ENCODE measurements at regions not wholly inside any gene's neighbourhood (a gene's known extent, or its start where the extent isn't known, plus 50 kb on each side); places are given as distances from the start of the nearest gene placed in this dataset.

GRCh38 chr11:98566978-98567377 lies 453.8 kb upstream of the CNTN5 start:
- TF ChIP-seq CTCF (conservative IDR thresholded peaks at IDR 0.05), result no peak
- H3K27ac ChIP-seq, result no peak overlapping the region

DNA sequence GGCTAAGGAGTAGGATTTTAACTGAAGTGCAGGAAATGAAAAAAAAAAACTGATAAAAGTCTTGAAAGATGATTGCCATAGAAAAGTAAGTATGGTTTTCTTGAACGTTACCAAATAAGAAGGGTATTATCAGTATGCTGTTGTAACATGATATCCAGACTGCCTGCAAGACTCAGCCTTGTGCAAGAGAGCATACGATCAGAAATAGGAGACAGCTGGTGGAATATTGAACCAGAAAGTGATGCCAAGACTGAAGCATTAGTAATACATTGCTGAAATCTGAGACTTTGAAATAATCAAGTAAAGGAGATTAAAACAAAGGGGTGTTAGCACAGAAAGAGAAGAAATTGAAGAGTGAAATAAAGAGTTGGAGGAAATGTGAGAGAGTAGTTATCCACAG lies 452.7 kb upstream of the CNTN5 start:
- no peak overlapping the region for H3K27ac ChIP-seq
- no peak for TF ChIP-seq CTCF (conservative IDR thresholded peaks at IDR 0.05)

DNA sequence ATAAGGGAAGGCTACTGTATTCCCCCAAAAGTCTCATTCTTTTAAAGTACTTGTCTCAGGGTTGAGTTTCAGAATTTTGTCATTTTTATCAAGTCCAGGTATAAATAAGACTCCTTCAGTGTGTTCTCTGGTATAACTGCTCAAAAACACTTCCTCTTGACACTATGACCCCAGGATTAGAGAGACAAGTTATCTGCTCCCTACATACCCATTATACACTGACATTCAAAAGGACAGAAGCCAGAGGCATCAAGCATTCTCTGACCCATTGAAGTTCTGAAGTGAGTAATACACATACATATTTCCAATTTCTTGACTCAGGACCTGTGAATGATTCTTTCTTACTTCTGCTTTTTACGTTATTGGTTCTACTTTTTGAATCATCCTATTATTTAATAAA lies 447.8 kb upstream of the CNTN5 start:
- TF ChIP-seq CTCF (conservative IDR thresholded peaks at IDR 0.05), result no peak
- H3K27ac ChIP-seq, result no peak overlapping the region

DNA sequence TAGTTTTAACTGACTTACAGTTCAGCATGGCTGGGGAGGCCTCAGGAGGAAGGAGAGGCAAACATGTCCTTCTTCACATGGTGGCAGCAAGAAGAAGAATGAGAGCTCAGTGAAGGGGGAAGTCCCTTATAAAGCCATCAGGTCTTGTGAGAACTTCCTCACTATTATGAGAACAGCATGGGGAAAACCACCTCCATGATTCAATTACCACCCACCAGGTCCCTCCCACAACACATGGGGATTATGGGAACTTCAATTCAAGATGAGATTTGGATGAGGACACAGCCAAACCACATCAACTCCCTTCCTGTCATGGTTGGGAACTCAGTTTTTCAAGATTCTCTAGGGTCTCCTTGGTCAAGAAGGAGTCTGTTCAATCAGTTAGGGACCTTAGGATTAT lies 432.9 kb upstream of the CNTN5 start:
- TF ChIP-seq CTCF (conservative IDR thresholded peaks at IDR 0.05), result no peak
- no peak overlapping the region for H3K27ac ChIP-seq

DNA sequence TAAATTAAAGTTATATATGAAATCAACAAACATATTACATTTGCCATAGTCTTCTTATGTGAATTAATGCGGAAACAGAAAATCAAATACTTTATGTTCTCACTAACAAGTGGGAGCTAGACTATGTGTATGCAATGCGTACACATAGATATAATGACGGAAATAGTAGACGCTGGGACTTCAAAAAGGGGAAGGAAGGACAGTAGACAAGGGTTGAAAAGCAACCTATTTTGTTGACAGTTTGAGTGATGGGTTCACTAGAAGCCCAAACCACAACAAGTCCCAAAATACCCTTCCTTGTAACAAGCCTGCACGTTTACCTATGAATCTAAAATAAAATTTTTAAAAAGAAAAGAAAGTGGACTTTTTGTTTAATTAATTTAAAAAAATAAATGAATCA lies 430.8 kb upstream of the CNTN5 start:
- no peak overlapping the region for H3K27ac ChIP-seq
- no peak for TF ChIP-seq CTCF (conservative IDR thresholded peaks at IDR 0.05)

- TF ChIP-seq CTCF (conservative IDR thresholded peaks at IDR 0.05), result no peak
- H3K27ac ChIP-seq, result no peak overlapping the region
Observed at GRCh38 chr11:98600103-98600502, 420.6 kb upstream of the CNTN5 start.

DNA sequence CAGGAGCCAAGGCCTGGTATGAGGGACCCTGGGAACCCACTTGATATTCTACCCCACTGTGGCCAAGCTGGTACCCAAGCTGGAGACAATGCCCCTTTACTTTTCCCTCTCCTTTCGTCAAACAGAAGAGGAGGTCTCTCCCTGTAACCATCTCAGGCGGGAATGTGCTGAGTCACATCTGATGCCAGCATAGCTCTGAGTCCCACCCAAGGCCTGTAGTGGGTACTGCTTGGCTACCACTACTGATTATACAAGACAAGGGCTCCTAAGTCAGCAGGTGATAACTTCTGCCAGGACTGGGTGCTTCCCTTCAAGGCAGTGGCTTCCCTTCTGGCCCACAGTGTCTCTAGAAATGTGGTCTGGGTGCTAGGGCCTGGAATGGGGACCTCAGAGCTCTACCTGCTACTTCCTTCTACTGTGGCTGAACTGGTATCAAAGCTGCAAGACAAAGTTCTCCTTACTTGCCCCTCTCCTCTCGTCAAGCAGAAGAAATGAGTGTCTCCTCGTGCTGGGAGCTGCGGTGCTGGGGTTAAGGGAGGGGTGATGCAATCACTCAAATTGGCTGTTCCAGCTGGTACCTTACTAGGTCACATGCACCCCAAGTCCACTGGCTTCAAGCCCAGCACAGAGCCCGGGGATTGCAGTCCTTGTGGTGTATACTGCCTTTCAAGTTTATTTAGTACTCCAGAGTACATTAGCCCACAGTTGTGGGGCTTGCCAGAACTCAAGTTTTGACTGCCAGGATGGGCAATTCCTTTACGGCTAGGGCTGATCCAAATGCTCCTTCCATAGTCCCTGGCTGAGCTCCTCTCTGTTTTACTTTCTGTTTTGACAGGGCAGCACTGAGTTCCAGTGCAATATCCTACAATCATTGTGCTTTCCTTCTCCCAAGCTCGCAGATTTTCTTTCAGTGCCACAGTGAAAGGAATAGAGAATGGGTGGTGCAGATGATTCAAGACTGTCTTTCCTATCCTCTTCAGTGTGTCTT lies 419.7 kb upstream of the CNTN5 start:
- TF ChIP-seq CTCF (conservative IDR thresholded peaks at IDR 0.05), result no peak
- no peak overlapping the region for H3K27ac ChIP-seq
